Caco-2 (cell line): ENCODE measurements at regions not wholly inside any gene's neighbourhood (a gene's known extent, or its start where the extent isn't known, plus 50 kb on each side); places are given as distances from the start of the nearest gene placed in this dataset.

Experiments used
- BruUV-seq: library from RNA; stranded (reverse); fragments of 400-500 nt; replicated peaks from 2 replicates; lab custom pipeline; 2021; lab: Mats Ljungman, UMichigan
- CTCF ChIA-PET: fragments of 300-600 bp; sonication (Branson Sonifier 250); formaldehyde crosslinking; loops from one replicate; lab custom pipeline; 2022; ENCODE audit warnings: antibody characterized with exemption; lab: Charles Lee
- POLR2A ChIA-PET: fragments of 300-600 bp; sonication (Branson Sonifier 250); formaldehyde crosslinking; loops from one replicate; lab custom pipeline; 2022; ENCODE audit warnings: antibody characterized with exemption; lab: Charles Lee
- DNase-seq, 2 experiments: peaks; one replicate each; pipeline versions ENCODE4 v3.0.0 to v3.0.0-alpha.2; 2020 to 2022
- H3K27me3 ChIP-seq: replicated peaks from 2 replicates; pipeline ENCODE4 v1.6.0; 2011; ENCODE audit warnings: low read length; ENCODE audit not compliant: control insufficient read depth, insufficient read depth
- H3K36me3 ChIP-seq: 2 replicates; pipeline ENCODE4 v1.5.1; 2011; ENCODE audit warnings: low read length; ENCODE audit not compliant: control insufficient read depth, insufficient read depth
- H3K4me1 ChIP-seq: fragments of 250-450 bp; sonication (Bioruptor Pico); 2 replicates; pipeline ENCODE4 v1.5.1; 2020; ENCODE audit warnings: mild to moderate bottlenecking
- H3K4me3 ChIP-seq: 2 replicates; pipeline ENCODE4 v1.5.1; 2011; ENCODE audit warnings: low read depth, mild to moderate bottlenecking, control low read depth, low read length
- H3K9me3 ChIP-seq: fragments of 250-450 bp; sonication (Bioruptor Pico); 2 replicates; pipeline ENCODE4 v1.5.1; 2020; ENCODE audit warnings: mild to moderate bottlenecking, moderate library complexity
- H3K27ac Mint-ChIP-seq: one replicate; pipeline ENCODE4 v1.8.0; 2022; ENCODE audit warnings: mixed read lengths; ENCODE audit not compliant: unreplicated experiment
- H3K27me3 Mint-ChIP-seq: one replicate; pipeline ENCODE4 v1.8.0; 2022; ENCODE audit warnings: mixed read lengths; ENCODE audit not compliant: insufficient read depth, unreplicated experiment
- H3K36me3 Mint-ChIP-seq: one replicate; pipeline ENCODE4 v1.8.0; 2022; ENCODE audit warnings: mild to moderate bottlenecking, mixed read lengths; ENCODE audit not compliant: insufficient read depth, unreplicated experiment
- H3K4me1 Mint-ChIP-seq: one replicate; pipeline ENCODE4 v1.8.0; 2022; ENCODE audit warnings: low read depth, mixed read lengths; ENCODE audit not compliant: unreplicated experiment
- H3K4me3 Mint-ChIP-seq: one replicate; pipeline ENCODE4 v1.8.0; 2022; ENCODE audit warnings: mild to moderate bottlenecking, moderate library complexity, mixed read lengths; ENCODE audit not compliant: unreplicated experiment
- H3K9me3 Mint-ChIP-seq: one replicate; pipeline ENCODE4 v1.8.0; 2022; ENCODE audit warnings: mixed read lengths; ENCODE audit not compliant: unreplicated experiment
- CTCF ChIP-seq, 2 experiments: fragments of 200-600 bp in 1 of 2; IDR thresholded peaks; 1 replicate in 1 of 2; 2 replicates in 1 of 2; pipeline versions ENCODE4 v1.5.1 to v1.8.0; 2011 to 2022; ENCODE audit warnings: antibody characterized with exemption in 1 of 2, control low read depth in 1 of 2, inconsistent platforms in 1 of 2, low read depth in 1 of 2, low read length in 1 of 2, mild to moderate bottlenecking in 1 of 2, moderate library complexity in 1 of 2; ENCODE audit not compliant: insufficient read depth in 1 of 2, severe bottlenecking in 1 of 2, unreplicated experiment in 1 of 2
- intact Hi-C: fragments of 100-400 bp; cut with micrococcal nuclease; formaldehyde crosslinking; loops from one replicate; pipeline ENCODE4 v1.10.0; 2022; ENCODE audit not compliant: unreplicated experiment

GRCh38 chr13:60986301-60986700 lies 429.3 kb downstream of the PCDH20 start:
- no peaks in the 10 kb centered on the region for H3K27me3 Mint-ChIP-seq
- Histone ChIP-seq H3K4me3 (no peak overlapping the region), H3K9me3 (no peaks in the 10 kb centered on the region), H3K36me3 (no peaks in the 10 kb centered on the region), H3K4me1 (no peaks in the 10 kb centered on the region), H3K27me3 (no peaks in the 10 kb centered on the region)
- H3K36me3 Mint-ChIP-seq, result no peaks in the 10 kb centered on the region
- no peaks in the 10 kb centered on the region for H3K9me3 Mint-ChIP-seq
- intact Hi-C loops, result no loop called here
- H3K4me3 Mint-ChIP-seq, result no peak overlapping the region
- BruUV-seq, result no TSS peak
- ChIA-PET CTCF (no interaction called here), POLR2A (no interaction called here)
- DNase-seq, result no peak
- H3K4me1 Mint-ChIP-seq, result no peaks in the 10 kb centered on the region
- H3K27ac Mint-ChIP-seq, result no peak overlapping the region
- no peak for TF ChIP-seq CTCF (IDR thresholded peaks at IDR 0.05; ENCODE audit: insufficient read depth in 1 of 2, low read depth in 1 of 2, low read length in 1 of 2, severe bottlenecking in 1 of 2, unreplicated experiment in 1 of 2)

GRCh38 chr13:60981407-60981806 lies 434.2 kb downstream of the PCDH20 start:
- ChIA-PET POLR2A (no interaction called here), CTCF (no interaction called here)
- TF ChIP-seq CTCF (IDR thresholded peaks at IDR 0.05; ENCODE audit: insufficient read depth in 1 of 2, low read depth in 1 of 2, low read length in 1 of 2, severe bottlenecking in 1 of 2, unreplicated experiment in 1 of 2), result no peak
- BruUV-seq, result no TSS peak
- no peaks in the 10 kb centered on the region for H3K36me3 ChIP-seq
- DNase-seq, result no peak
- no peaks in the 10 kb centered on the region for H3K36me3 Mint-ChIP-seq
- no peak overlapping the region for H3K4me3 Mint-ChIP-seq
- H3K27me3 Mint-ChIP-seq, result no peaks in the 10 kb centered on the region
- H3K4me1 ChIP-seq, result no peaks in the 10 kb centered on the region
- H3K9me3 Mint-ChIP-seq, result peaks cover 10% of the 10 kb centered on the region
- intact Hi-C loops, result no loop called here
- H3K9me3 ChIP-seq, result peaks cover 3% of the 10 kb centered on the region; the same call in 1 of the 2 replicates
- no peaks in the 10 kb centered on the region for H3K4me1 Mint-ChIP-seq
- no peak overlapping the region for H3K4me3 ChIP-seq
- no peaks in the 10 kb centered on the region for H3K27me3 ChIP-seq
- H3K27ac Mint-ChIP-seq, result no peak overlapping the region

DNA sequence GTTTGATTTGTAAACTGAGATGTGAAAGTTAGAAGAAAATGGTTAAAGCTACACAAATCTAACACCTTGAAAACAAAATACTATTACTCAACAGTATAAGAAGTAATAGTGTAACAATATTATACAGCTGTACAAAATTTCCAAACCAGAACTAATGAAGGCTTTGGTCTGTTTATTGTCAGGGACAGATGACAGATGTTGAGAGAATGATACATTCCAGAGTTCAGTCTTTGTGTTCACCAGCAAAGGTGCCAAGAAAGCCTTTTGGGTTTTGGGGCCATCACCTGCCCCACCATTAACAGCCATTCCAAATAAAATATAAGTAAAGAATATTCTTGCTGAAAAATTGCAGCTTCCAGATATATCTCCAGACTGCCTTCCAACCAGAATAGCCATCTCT lies 439.3 kb downstream of the PCDH20 start:
- ChIA-PET CTCF (no interaction called here), POLR2A (no interaction called here)
- no TSS peak for BruUV-seq
- Histone ChIP-seq H3K27me3 (no peaks in the 10 kb centered on the region), H3K4me1 (0 out of 2 replicates have a peak, but pooled peaks cover 11% of the 10 kb centered on the region), H3K9me3 (peaks cover 3% of the 10 kb centered on the region; the same call in 1 of the 2 replicates), H3K36me3 (no peaks in the 10 kb centered on the region), H3K4me3 (no peak overlapping the region)
- H3K27me3 Mint-ChIP-seq, result no peaks in the 10 kb centered on the region
- H3K9me3 Mint-ChIP-seq, result peaks cover 34% of the 10 kb centered on the region
- TF ChIP-seq CTCF (IDR thresholded peaks at IDR 0.05; ENCODE audit: insufficient read depth in 1 of 2, low read depth in 1 of 2, low read length in 1 of 2, severe bottlenecking in 1 of 2, unreplicated experiment in 1 of 2), result no peak
- intact Hi-C loops, result no loop called here
- no peak overlapping the region for H3K27ac Mint-ChIP-seq
- no peaks in the 10 kb centered on the region for H3K36me3 Mint-ChIP-seq
- DNase-seq, result no peak
- no peaks in the 10 kb centered on the region for H3K4me1 Mint-ChIP-seq
- no peak overlapping the region for H3K4me3 Mint-ChIP-seq
